ENCODE measurements at regions not wholly inside any gene's neighbourhood (a gene's known extent, or its start where the extent isn't known, plus 50 kb on each side); places are given as distances from the start of the nearest gene placed in this dataset.
A peak's percentile ranks its signal among the peaks of the same experiment; 100 is the strongest.

DNA sequence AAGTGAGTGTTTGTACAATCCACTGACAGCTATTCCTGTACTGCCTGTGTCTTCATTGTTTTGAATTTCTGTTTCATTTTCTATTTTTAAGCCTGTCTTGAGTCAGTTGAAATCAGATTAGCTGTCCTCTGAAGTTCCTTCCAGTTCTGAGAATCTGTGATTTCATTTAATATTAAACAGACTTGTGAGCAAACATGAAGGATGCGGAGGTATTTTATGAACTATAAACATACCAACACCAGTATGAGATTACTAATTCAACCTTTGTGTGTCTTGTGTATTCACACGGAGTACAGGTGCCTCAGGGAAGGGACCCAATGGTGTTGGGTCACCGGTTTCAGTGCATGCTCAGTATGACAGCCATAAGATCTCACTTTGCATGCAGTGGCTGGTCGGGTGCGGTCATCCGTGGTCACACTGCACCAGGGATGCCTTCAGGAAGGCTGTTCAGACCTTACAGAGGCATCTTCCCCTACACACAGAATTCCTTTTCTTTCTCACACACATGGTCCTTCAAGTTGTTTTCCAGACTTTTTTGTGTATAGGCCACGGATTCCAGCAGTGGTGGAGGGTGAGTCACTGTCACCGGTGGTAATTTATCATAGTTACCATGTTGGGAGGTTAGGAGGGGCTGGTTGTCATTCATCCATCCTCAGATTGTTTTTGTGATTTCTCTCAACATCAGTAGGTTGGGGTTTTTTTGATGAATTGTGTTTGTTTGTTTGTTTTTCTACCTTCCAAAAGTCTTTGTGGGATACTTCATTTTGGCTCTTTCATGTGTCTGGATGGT, 103.0 kb upstream of the SFSWAP start:
- Mint-ChIP-seq H3K4me1 (peaks cover 8% of the 10 kb centered on the region), H3K27ac (no peak overlapping the region), H3K9me3 (no peaks in the 10 kb centered on the region), H3K27me3 (ENCODE audit: low read depth) (peaks cover 35% of the 10 kb centered on the region), H3K36me3 (ENCODE audit: low read depth) (no peaks in the 10 kb centered on the region), H3K4me3 (no peak overlapping the region)
- no peak for TF ChIP-seq CTCF (IDR thresholded peaks at IDR 0.05; ENCODE audit: unreplicated experiment in 3 of 3)

GRCh38 chr12:131608740-131609690, 101.9 kb upstream of the SFSWAP start:
- Mint-ChIP-seq H3K27me3 (ENCODE audit: low read depth) (peaks cover 36% of the 10 kb centered on the region), H3K4me1 (peaks cover 8% of the 10 kb centered on the region), H3K9me3 (no peaks in the 10 kb centered on the region), H3K36me3 (ENCODE audit: low read depth) (no peaks in the 10 kb centered on the region), H3K27ac (peak overlapping the region in 1 of 3 experiments; percentile 49), H3K4me3 (no peak overlapping the region)
- peak; percentile 64 to 75 (median 70) for TF ChIP-seq CTCF (IDR thresholded peaks at IDR 0.05; ENCODE audit: unreplicated experiment in 3 of 3)

- no peak for TF ChIP-seq CTCF (IDR thresholded peaks at IDR 0.05; ENCODE audit: unreplicated experiment in 3 of 3)
- no peaks in the 10 kb centered on the region for H3K9me3 Mint-ChIP-seq
- peaks cover 33% of the 10 kb centered on the region for H3K27me3 Mint-ChIP-seq (ENCODE audit: low read depth)
- H3K4me3 Mint-ChIP-seq: no peak overlapping the region
- H3K36me3 Mint-ChIP-seq (ENCODE audit: low read depth): no peaks in the 10 kb centered on the region
- peaks cover 9% of the 10 kb centered on the region for H3K4me1 Mint-ChIP-seq
- H3K27ac Mint-ChIP-seq: peak overlapping the region in 1 of 3 experiments; percentile 49
These were observed 101.1 kb upstream of the SFSWAP start for GRCh38 chr12:131609762-131610161.

- H3K27me3 Mint-ChIP-seq (ENCODE audit: low read depth): peaks cover 29% of the 10 kb centered on the region
- peaks cover 13% of the 10 kb centered on the region for H3K4me1 Mint-ChIP-seq
- H3K9me3 Mint-ChIP-seq: no peaks in the 10 kb centered on the region
- H3K27ac Mint-ChIP-seq: no peak overlapping the region
- TF ChIP-seq CTCF (IDR thresholded peaks at IDR 0.05; ENCODE audit: unreplicated experiment in 3 of 3): no peak
- no peak overlapping the region for H3K4me3 Mint-ChIP-seq
- no peaks in the 10 kb centered on the region for H3K36me3 Mint-ChIP-seq (ENCODE audit: low read depth)
These were observed 100.7 kb upstream of the SFSWAP start for GRCh38 chr12:131610181-131610580.

DNA sequence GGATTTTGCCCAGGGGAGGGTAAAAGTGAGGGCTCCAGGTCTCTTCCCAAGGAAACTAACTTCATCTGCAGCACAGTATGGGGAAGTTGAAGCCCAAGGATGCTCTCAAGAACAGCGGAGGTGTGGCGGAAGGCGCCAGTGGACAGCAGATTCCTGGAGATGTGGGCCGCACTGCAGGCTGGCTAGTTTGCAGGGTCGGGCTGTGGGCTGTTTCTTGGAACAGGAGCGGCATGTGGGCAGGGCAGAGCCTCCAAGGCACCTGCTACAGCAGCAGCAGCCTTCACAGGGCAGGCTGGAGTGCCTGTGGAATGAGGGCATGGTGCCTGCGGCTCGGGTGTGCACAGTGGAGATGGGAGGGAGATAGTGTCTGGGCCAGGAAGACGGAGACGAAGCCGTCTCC, 100.0 kb upstream of the SFSWAP start:
- Mint-ChIP-seq H3K27ac (no peak overlapping the region), H3K4me1 (peaks cover 20% of the 10 kb centered on the region), H3K27me3 (ENCODE audit: low read depth) (peaks cover 23% of the 10 kb centered on the region), H3K9me3 (no peaks in the 10 kb centered on the region), H3K36me3 (ENCODE audit: low read depth) (no peaks in the 10 kb centered on the region), H3K4me3 (no peak overlapping the region)
- TF ChIP-seq CTCF (IDR thresholded peaks at IDR 0.05; ENCODE audit: unreplicated experiment in 3 of 3): no peak
